Esophagus (tissue), 2 donors: ENCODE measurements at regions not wholly inside any gene's neighbourhood (a gene's known extent, or its start where the extent isn't known, plus 50 kb on each side); places are given as distances from the start of the nearest gene placed in this dataset.
"Not testable (repeated sequence)": the region's sequence is repeated elsewhere in the genome, so short reads cannot be mapped to it uniquely, and the experiment has no call there.

Experiments
- H3K27ac ChIP-seq, 2 donors: one replicate each; pipeline ENCODE4 v1.5.1; 2013; ENCODE audit warnings: low read depth in 2 of 2, mild to moderate bottlenecking in 2 of 2, inconsistent platforms in 1 of 2, low read length in 1 of 2, moderate library complexity in 1 of 2
- H3K27me3 ChIP-seq, 2 donors: one replicate each; pipeline ENCODE4 v1.6.1; 2013; ENCODE audit warnings: low read length in 2 of 2, control low read depth in 1 of 2, mild to moderate bottlenecking in 1 of 2; ENCODE audit not compliant: insufficient read depth in 2 of 2, control insufficient read depth in 1 of 2
- H3K36me3 ChIP-seq, 2 donors: one replicate each; pipeline ENCODE4 v1.6.1; 2013; ENCODE audit warnings: low read length in 1 of 2; ENCODE audit not compliant: control insufficient read depth in 2 of 2, insufficient read depth in 2 of 2
- H3K4me1 ChIP-seq, 2 donors: one replicate each; pipeline ENCODE4 v1.6.1; 2013; ENCODE audit warnings: low read length in 1 of 2; ENCODE audit not compliant: control insufficient read depth in 2 of 2, insufficient read depth in 2 of 2
- H3K4me3 ChIP-seq, 2 donors: one replicate each; pipeline ENCODE4 v1.5.1; 2013; ENCODE audit warnings: low read length in 2 of 2, mild to moderate bottlenecking in 2 of 2, low read depth in 1 of 2, moderate library complexity in 1 of 2
- H3K9me3 ChIP-seq, 2 donors: one replicate each; pipeline ENCODE4 v1.6.1; 2013; ENCODE audit warnings: mild to moderate bottlenecking in 2 of 2, low read depth in 1 of 2, low read length in 1 of 2, moderate library complexity in 1 of 2; ENCODE audit not compliant: control insufficient read depth in 2 of 2, insufficient read depth in 1 of 2
- WGBS, 2 donors: extraction: QIAGEN DNeasy Blood & Tissue Kit; methylation state at CpG; one replicate each; pipeline ENCODE4 v1.1.7; 2013; 5-methylcytosine and 5-hydroxymethylcytosine counted together
- donor health status: healthy with polysubstance abuse.
- donor health status: Bipolar disorder and iron deficiency.

- H3K36me3 ChIP-seq, H3K4me1 ChIP-seq, H3K4me3 ChIP-seq, H3K9me3 ChIP-seq, H3K27ac ChIP-seq, H3K27me3 ChIP-seq: not testable (repeated sequence)
- 75 to 96% methylated on average over 3 of the region's 3 CpGs for WGBS, 2 donors
Measured at GRCh38 chr6:19404884-19405283, 432.3 kb upstream of the ID4 start.

- WGBS, 2 donors = 45 to 51% methylated on average over 3 of the region's 3 CpGs
- no peaks in the 10 kb centered on the region for H3K36me3 ChIP-seq
Measured at GRCh38 chr6:19408331-19408730, 428.8 kb upstream of the ID4 start.

GRCh38 chr6:19410481-19410880, 426.7 kb upstream of the ID4 start:
- H3K9me3 ChIP-seq = no peaks in the 10 kb centered on the region
- no peak overlapping the region for H3K27ac ChIP-seq
- no peaks in the 10 kb centered on the region for H3K27me3 ChIP-seq
- H3K36me3 ChIP-seq = no peaks in the 10 kb centered on the region
- no peak overlapping the region for H3K4me3 ChIP-seq
- H3K4me1 ChIP-seq = no peaks in the 10 kb centered on the region

More at GRCh38 chr6:19408331-19408730, 428.8 kb upstream of the ID4 start:
- Histone ChIP-seq H3K4me3 (no peak overlapping the region), H3K4me1 (no peaks in the 10 kb centered on the region), H3K27ac (no peak overlapping the region), H3K9me3 (no peaks in the 10 kb centered on the region), H3K27me3 (no peaks in the 10 kb centered on the region)

- H3K4me1 ChIP-seq = no peaks in the 10 kb centered on the region
- 40 to 53% methylated on average over 3 of the region's 3 CpGs for WGBS, 2 donors
- no peaks in the 10 kb centered on the region for H3K27me3 ChIP-seq
- H3K9me3 ChIP-seq = no peaks in the 10 kb centered on the region
- no peak overlapping the region for H3K27ac ChIP-seq
- H3K36me3 ChIP-seq = no peaks in the 10 kb centered on the region
- no peak overlapping the region for H3K4me3 ChIP-seq
Measured at GRCh38 chr6:19413323-19413722, 423.8 kb upstream of the ID4 start.

GRCh38 chr6:19415605-19416326, 421.4 kb upstream of the ID4 start:
- no peak overlapping the region for H3K4me3 ChIP-seq

GRCh38 chr6:19416811-19417210, 420.4 kb upstream of the ID4 start:
- H3K9me3 ChIP-seq = no peaks in the 10 kb centered on the region
- H3K27ac ChIP-seq = peak overlapping the region in 1 of 2 donors; percentile 49
- H3K4me3 ChIP-seq = no peak overlapping the region
- no peaks in the 10 kb centered on the region for H3K36me3 ChIP-seq
- H3K4me1 ChIP-seq = no peaks in the 10 kb centered on the region
- no peaks in the 10 kb centered on the region for H3K27me3 ChIP-seq

More at GRCh38 chr6:19415605-19416326, 421.4 kb upstream of the ID4 start:
- no peaks in the 10 kb centered on the region for H3K36me3 ChIP-seq
- H3K4me1 ChIP-seq = no peaks in the 10 kb centered on the region
- 44 to 50% methylated on average over 4 of the region's 4 CpGs for whole genome bisulfite sequencing, 2 donors
- H3K27ac ChIP-seq = peak overlapping the region; percentile 15 to 45
- no peaks in the 10 kb centered on the region for H3K27me3 ChIP-seq
- H3K9me3 ChIP-seq = no peaks in the 10 kb centered on the region

GRCh38 chr6:19417713-19418112, 419.5 kb upstream of the ID4 start:
- Histone ChIP-seq H3K4me3 (no peak overlapping the region), H3K27ac (peak overlapping the region in 1 of 2 donors; percentile 63), H3K4me1 (no peaks in the 10 kb centered on the region), H3K9me3 (no peaks in the 10 kb centered on the region), H3K27me3 (no peaks in the 10 kb centered on the region), H3K36me3 (no peaks in the 10 kb centered on the region)

GRCh38 chr6:19424853-19425252, 412.3 kb upstream of the ID4 start:
- Histone ChIP-seq H3K27me3 (no peaks in the 10 kb centered on the region), H3K36me3 (no peaks in the 10 kb centered on the region), H3K27ac (peak overlapping the region in 1 of 2 donors; percentile 42), H3K4me1 (no peaks in the 10 kb centered on the region), H3K9me3 (no peaks in the 10 kb centered on the region), H3K4me3 (no peak overlapping the region)
- 51 to 62% methylated on average over 2 of the region's 2 CpGs for WGBS, 2 donors

- 50 to 55% methylated on average over 1 of the region's 1 CpG for WGBS, 2 donors
- Histone ChIP-seq H3K27ac (no peak overlapping the region), H3K9me3 (no peaks in the 10 kb centered on the region), H3K4me1 (no peaks in the 10 kb centered on the region), H3K36me3 (no peaks in the 10 kb centered on the region), H3K27me3 (no peaks in the 10 kb centered on the region), H3K4me3 (no peak overlapping the region)
Measured at GRCh38 chr6:19427548-19427947, 409.6 kb upstream of the ID4 start.

GRCh38 chr6:19432966-19433498, 404.1 kb upstream of the ID4 start:
- WGBS, 2 donors = 22 to 37% methylated on average over 10 of the region's 10 CpGs
- Histone ChIP-seq H3K4me3 (no peak overlapping the region), H3K9me3 (no peaks in the 10 kb centered on the region), H3K27ac (peak overlapping the region; percentile 49 to 80), H3K36me3 (no peaks in the 10 kb centered on the region), H3K27me3 (no peaks in the 10 kb centered on the region), H3K4me1 (no peaks in the 10 kb centered on the region)
